ENCODE measurements at regions not wholly inside any gene's neighbourhood (a gene's known extent, or its start where the extent isn't known, plus 50 kb on each side); places are given as distances from the start of the nearest gene placed in this dataset.

DNA sequence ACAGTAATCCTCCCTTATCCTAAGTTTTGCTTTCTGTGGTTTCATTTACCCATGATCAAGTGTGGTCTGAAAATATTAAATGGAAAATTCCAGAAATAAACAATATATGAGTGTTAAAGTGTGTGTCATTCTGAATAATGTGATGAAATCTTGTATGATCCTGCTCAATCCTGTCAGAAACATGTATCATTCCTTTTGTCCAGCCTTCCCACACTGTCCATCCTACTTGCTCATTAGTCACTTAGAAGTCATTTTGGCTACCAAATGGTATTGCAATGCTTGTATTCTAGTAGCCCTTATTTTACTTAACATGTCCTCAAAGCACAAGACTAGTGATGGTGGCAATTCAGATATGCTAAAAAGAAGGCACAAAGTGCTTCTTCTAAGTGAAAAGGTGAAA is 1211.2 kb upstream of the SORCS1 start:
- no peak for TF ChIP-seq POLR2A (IDR thresholded peaks at IDR 0.05; ENCODE audit: low read depth, low read length)
- TF ChIP-seq MXI1 (IDR thresholded peaks at IDR 0.05; ENCODE audit: borderline replicate concordance, low read depth, low read length): no peak
- TF ChIP-seq, protein P1, sequence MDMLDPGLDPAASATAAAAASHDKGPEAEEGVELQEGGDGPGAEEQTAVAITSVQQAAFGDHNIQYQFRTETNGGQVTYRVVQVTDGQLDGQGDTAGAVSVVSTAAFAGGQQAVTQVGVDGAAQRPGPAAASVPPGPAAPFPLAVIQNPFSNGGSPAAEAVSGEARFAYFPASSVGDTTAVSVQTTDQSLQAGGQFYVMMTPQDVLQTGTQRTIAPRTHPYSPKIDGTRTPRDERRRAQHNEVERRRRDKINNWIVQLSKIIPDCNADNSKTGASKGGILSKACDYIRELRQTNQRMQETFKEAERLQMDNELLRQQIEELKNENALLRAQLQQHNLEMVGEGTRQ (IDR thresholded peaks at IDR 0.05; ENCODE audit: low read depth, low read length): no peak
- TF ChIP-seq, protein P2, sequence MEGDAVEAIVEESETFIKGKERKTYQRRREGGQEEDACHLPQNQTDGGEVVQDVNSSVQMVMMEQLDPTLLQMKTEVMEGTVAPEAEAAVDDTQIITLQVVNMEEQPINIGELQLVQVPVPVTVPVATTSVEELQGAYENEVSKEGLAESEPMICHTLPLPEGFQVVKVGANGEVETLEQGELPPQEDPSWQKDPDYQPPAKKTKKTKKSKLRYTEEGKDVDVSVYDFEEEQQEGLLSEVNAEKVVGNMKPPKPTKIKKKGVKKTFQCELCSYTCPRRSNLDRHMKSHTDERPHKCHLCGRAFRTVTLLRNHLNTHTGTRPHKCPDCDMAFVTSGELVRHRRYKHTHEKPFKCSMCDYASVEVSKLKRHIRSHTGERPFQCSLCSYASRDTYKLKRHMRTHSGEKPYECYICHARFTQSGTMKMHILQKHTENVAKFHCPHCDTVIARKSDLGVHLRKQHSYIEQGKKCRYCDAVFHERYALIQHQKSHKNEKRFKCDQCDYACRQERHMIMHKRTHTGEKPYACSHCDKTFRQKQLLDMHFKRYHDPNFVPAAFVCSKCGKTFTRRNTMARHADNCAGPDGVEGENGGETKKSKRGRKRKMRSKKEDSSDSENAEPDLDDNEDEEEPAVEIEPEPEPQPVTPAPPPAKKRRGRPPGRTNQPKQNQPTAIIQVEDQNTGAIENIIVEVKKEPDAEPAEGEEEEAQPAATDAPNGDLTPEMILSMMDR (conservative IDR thresholded peaks at IDR 0.05; ENCODE audit: low read depth, low read length): no peak
- TF ChIP-seq, protein P3, sequence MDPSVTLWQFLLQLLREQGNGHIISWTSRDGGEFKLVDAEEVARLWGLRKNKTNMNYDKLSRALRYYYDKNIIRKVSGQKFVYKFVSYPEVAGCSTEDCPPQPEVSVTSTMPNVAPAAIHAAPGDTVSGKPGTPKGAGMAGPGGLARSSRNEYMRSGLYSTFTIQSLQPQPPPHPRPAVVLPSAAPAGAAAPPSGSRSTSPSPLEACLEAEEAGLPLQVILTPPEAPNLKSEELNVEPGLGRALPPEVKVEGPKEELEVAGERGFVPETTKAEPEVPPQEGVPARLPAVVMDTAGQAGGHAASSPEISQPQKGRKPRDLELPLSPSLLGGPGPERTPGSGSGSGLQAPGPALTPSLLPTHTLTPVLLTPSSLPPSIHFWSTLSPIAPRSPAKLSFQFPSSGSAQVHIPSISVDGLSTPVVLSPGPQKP (IDR thresholded peaks at IDR 0.05; ENCODE audit: borderline replicate concordance, low read depth, low read length): no peak
- TF ChIP-seq CEBPB (IDR thresholded peaks at IDR 0.05; ENCODE audit: low read depth, low read length): no peak
- no peak for TF ChIP-seq RAD21 (IDR thresholded peaks at IDR 0.05; ENCODE audit: low read length)
- TF ChIP-seq RFX5 (IDR thresholded peaks at IDR 0.05; ENCODE audit: low read depth, low read length): no peak
- no peak for TF ChIP-seq MAZ (IDR thresholded peaks at IDR 0.05; ENCODE audit: borderline replicate concordance, low read depth, low read length)
- no peak for TF ChIP-seq FOS (IDR thresholded peaks at IDR 0.05; ENCODE audit: low read depth, low read length)
- no peak for TF ChIP-seq SMC3 (IDR thresholded peaks at IDR 0.05; ENCODE audit: low read depth, low read length)

Measured in IMR-90 (cell line).